Inflammatory macrophage (primary cell): ENCODE measurements at regions not wholly inside any gene's neighbourhood (a gene's known extent, or its start where the extent isn't known, plus 50 kb on each side); places are given as distances from the start of the nearest gene placed in this dataset.
"Not testable (repeated sequence)": the region's sequence is repeated elsewhere in the genome, so short reads cannot be mapped to it uniquely, and the experiment has no call there.

Source experiments
- DNase-seq, 2 donors: peaks; one replicate each; pipeline ENCODE4 v3.0.0-alpha.2; 2020 to 2022

DNA sequence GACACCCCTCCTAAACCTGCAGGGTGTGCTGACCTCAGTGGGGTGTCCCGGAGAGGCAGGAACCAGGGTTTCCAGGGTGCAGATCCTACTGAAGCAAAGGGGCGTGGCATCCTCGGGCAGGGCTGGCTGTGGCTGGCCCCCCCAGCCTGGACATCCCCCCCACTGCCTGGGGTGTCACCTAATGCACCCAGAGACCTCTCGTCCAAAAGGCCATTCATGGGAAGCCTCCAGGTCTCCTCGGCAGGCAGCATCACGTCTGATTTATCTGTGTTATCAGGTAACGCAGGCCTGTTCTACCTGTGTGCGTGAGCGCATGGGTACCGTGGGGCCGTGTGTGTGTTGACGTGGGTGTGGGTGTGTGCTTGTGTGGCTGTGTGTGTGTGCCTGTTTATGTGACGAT, 210.0 kb downstream of the SHOX start:
- no peak for DNase-seq

DNA sequence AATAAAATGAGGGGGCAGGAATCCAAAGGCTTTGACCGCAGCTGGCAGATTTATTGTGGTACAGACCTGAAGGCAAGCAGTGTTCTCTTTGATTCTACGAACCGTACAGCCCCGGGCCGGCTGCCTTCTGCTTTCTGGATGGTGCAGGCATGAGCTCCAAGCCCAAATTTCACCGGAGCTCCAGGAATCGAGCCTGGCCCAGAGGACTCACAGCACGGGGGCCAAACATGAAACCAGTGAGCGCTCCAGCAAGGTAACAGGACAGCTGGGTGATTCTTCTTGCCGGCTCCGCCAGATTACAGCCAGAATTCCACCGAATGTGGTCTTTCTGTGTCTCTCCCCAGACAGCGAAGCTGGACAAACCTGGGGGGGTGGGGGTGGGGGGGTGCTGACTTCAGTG, 208.1 kb downstream of the SHOX start:
- DNase-seq: not testable (repeated sequence)

- DNase-seq: not testable (repeated sequence)
These were observed 205.3 kb downstream of the SHOX start for GRCh38 chrX:835857-836256.

DNA sequence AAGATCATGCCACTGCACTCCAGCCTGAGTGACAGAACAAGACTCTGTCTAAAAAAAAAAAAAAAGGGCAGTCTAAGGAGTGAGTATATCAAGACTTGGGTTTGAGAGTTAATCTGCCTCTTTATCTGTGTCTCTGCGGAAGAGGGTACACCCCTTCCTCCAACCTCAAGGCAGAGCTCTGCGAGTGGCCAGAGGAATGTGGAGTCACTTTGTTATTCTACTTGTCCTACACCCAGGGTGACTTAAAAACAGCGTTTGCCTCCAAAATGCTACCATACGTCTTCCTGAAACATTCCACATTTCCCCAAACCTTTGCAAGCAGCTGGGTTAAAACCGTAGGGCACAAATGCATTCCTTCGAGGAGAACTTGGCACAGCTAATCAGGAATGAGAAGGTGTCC, 199.9 kb downstream of the SHOX start:
- DNase-seq: no peak

DNA sequence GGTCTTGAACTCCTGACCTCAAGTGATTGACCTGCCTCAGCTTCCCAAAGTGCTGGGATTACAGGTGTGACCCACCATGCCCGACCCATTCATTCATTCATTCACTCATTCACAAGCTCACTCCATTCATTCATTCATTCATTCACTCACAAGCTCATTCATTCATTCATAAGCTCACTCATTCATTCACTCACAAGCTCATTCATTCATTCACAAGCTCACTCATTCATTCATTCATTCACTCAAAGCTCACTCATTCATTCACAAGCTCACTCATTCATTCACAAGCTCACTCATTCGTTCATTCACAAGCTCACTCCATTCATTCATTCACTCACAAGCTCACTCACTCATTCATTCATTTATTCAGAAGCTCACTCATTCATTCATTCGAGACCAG, 198.6 kb downstream of the SHOX start:
- no peak for DNase-seq

- DNase-seq: no peak
These were observed 197.9 kb downstream of the SHOX start for GRCh38 chrX:828411-828959.

DNA sequence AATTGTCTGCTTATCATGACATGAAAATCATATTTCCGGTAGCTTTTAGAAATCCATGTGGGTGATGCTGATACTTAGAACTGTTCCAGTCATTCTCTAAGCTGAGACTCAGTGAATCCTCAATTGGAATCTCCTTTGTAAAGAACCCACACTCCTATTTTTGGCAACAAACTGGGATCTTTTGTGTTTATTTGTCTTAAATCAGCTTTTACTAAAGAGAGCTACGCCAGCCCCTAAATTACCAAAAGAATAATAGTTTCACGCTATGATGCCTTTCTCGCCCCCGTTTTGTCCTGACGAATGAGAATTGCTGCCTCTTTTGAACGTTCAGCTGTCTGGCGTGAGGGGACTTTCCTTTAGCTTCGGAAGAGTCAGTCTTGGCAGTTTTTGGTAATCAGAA, 195.9 kb downstream of the SHOX start:
- DNase-seq: no peak

DNA sequence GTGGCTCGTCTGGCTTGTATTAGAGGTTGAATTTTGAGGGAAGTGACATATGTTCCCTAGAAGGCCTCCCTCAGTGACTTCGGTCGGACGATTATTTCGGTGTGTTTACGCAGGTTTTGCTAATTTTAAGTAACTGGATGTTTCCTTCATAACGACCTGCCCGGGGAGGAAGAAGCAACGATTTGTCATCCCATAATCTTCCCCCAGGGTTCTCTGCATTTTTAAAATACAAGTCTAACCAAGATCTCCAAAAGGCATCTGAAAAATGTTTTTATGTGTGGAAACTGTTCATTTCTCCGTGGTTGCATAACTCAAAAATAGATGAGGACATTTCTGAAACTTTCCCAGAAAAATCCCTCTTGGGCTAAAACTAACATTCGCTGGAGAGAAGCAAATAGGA, 195.4 kb downstream of the SHOX start:
- no peak for DNase-seq

DNA sequence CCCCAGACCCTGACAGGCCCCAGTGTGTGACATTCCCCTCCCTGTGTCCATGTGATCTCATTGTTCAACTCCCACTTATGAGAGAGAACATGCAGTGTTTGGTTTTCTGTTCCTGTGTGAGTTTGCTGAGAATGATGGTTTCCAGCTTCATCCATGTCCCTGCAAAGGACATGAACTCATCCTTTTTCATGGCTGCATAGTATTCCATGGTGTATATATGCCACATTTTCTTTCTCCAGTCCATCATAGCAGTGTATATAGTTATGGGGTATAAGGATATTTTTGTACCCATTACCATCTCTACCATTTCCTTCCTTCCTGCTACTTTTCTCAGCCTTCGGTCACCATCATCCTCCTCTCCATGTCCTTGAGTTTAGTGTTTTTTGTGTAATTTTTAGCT, 192.5 kb downstream of the SHOX start:
- not testable (repeated sequence) for DNase-seq

- DNase-seq: no peak
These were observed 190.9 kb downstream of the SHOX start for GRCh38 chrX:821327-822107.

DNA sequence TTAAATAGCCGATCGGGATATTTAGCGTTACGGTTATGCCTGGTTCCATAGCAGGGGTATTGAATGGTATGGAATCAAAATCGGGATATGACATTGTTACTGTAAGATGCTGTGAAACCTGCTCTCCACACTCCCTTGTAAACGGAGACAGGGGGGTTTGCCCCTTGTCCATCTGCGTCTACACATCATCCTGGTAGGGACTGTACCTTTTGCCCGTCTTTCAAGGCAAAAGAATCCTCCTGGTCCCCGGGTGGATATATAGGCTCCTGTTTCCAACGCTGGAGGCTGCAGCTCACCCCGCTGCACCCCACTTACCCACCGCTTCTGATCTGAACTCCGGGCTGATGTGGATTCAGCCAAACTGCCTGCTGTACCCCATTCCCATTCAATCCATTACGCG, 189.1 kb downstream of the SHOX start:
- no peak for DNase-seq

- no peak for DNase-seq
These were observed 187.2 kb downstream of the SHOX start for GRCh38 chrX:817759-818300.

GRCh38 chrX:817147-817546, 186.6 kb downstream of the SHOX start:
- not testable (repeated sequence) for DNase-seq

DNA sequence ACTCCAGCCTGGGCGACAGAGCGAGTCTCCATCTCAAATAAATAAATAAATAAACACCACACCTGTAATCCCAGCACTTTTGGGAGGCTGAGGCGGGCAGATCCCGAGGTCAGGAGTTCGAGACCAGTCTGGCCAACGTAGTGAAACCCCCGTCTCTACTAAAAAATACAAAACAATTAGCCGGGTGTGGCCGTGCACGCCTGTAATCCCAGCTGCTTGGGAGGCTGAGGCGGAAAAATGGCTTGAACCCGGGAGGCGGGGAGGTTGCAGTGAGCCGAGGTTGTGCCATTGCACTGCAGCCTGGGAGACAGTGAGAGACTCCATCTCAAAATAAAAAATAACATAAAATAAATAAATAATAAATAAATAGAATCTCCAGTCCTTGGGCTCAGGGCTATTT, 185.8 kb downstream of the SHOX start:
- DNase-seq: no peak

- DNase-seq: no peak
These were observed 179.6 kb downstream of the SHOX start for GRCh38 chrX:810186-810585.

GRCh38 chrX:809081-809480, 178.5 kb downstream of the SHOX start:
- no peak for DNase-seq

GRCh38 chrX:806586-806985, 176.0 kb downstream of the SHOX start:
- no peak for DNase-seq

- no peak for DNase-seq
These were observed 175.4 kb downstream of the SHOX start for GRCh38 chrX:805988-806387.

DNA sequence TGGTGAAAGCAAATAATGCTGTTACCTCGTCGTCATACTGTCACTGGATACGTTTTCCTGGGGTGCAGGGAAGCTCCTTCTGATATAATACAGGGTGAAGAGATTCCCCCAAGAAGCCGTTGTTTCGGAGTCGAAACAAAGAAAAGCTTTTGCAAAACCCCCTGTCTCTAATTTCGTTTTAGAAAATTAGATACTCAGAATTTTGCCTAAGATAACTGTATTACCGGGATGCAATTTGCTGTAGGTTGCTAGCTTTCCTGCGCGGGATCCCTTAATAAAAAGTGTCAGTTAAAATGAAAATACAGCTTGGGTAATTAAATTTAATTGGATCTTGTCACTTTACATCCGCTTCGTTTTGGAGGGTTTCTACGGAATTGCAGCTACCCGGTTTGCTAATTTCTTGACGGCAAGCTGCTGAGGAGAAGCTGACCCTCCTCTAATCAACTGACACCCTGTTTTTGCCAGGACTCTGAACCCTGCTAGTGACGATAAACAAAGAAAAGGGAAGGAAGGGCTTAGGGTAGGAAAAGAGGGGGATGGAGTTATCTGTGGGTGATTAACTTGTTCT, 174.6 kb downstream of the SHOX start:
- no peak for DNase-seq

DNA sequence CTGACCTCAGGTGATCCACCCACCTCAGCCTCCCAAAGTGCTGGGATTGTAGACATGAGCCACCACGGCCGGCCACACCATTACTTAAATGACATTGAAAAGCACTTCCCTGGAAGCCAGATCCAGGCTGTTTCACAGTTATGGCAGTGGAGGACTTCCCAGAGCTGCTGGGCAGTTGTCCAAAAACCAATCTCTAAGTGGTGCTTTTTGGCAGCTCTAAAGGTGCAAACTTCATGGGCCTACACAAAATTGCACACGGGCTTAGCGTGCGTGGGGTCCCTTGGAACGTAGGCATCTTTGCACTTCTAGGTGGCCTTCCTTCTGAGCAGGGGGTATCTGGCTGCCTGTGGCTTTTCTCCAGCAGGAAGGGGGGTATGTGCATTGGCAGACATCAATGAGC, 172.3 kb downstream of the SHOX start:
- DNase-seq: no peak

DNA sequence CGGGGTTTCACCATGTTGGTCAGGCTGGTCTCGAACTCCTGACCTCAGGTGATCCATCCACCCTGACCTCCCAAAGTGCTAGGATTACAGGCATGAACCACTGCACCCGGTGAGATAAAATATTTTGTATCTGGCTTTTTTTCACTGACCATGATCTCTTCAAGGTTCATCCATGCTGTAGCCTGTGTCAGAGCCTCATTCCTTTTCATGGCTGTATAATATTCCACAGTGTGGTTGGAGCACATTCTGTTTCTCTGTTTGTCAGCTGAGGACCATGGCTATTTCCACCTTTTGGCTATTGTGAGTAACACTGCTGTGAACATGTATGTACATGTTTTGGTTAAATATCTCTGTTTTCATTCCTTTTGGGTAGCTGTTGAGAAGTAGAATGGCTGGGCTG, 169.2 kb downstream of the SHOX start:
- no peak for DNase-seq

- no peak for DNase-seq
These were observed 163.7 kb downstream of the SHOX start for GRCh38 chrX:794311-794710.

DNA sequence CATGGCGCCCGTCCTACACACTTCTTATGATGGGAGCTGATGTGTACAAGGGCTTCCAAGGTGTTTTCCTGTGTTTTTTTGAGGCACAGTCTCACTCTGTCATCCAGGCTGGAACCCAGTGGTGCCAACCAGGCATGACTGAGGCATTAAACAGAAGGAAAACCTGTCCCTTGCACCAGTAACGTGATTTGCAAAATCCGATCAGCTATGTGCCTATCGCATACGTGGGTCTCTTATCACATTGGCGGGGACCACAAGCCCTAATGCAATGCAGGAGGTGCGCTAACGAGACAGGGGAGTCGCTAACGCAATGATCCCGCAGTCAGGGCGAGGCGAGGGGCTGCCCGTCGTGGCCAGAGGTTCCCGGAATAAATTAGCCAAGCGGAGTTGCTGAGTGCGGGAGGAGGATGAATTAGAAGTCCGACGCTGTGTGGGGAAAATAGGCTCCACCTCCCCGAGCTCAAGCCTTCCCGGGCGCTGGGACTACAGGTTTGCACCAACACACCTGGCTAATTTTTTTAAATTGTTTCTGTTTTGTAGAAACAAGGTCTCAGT, 162.7 kb downstream of the SHOX start:
- DNase-seq: no peak
